K562 (cell line): ENCODE measurements at regions not wholly inside any gene's neighbourhood (a gene's known extent, or its start where the extent isn't known, plus 50 kb on each side); places are given as distances from the start of the nearest gene placed in this dataset.
A peak's percentile ranks its signal among the peaks of the same experiment; 100 is the strongest.

Source experiments
- ATAC-seq: fragments of 200-7000 bp; cut with Tn5 transposase; 3 replicates; pipeline ENCODE4 v1.9.1; 2020; ENCODE audit warnings: moderate library complexity
- BruUV-seq: library from RNA; stranded (reverse); fragments of 400-500 nt; replicated peaks from 2 replicates; lab custom pipeline; 2021; lab: Mats Ljungman, UMichigan
- CTCF ChIA-PET: fragments of 300-600 bp; formaldehyde crosslinking; extraction: SDS; loops from one replicate; lab custom pipeline; 2021; ENCODE audit warnings: low intra/inter-chr PET ratio; lab: Yijun Ruan, JAX
- POLR2A ChIA-PET: fragments of 300-600, 350-650 bp; sonication (Branson Sonifier 250); formaldehyde crosslinking; extraction: SDS; loops from one replicate; lab custom pipeline; 2021; ENCODE audit warnings: antibody characterized with exemption, inconsistent platforms; lab: Yijun Ruan, JAX
- DNase-seq, 4 experiments: peaks; one replicate each; pipeline versions ENCODE4 v3.0.0 to v3.0.0-alpha.2; 2011 to 2018; ENCODE audit warnings: low spot score in 3 of 4, mixed read lengths in 3 of 4; ENCODE audit errors: extremely low read depth in 1 of 4
- FAIRE-seq: peaks from 2 replicates; lab custom pipeline; 2011; peaks lifted over from hg19 to GRCh38; lab: Jason Lieb, UNC
- H2AFZ ChIP-seq: 2 replicates; pipeline ENCODE4 v1.6.0; 2011; ENCODE audit warnings: low read depth, low read length, control low read depth, inconsistent platforms
- H3K27ac ChIP-seq: fragments of 200-600 bp; 3 replicates; pipeline ENCODE4 v1.8.0; 2011; ENCODE audit warnings: low read depth, mild to moderate bottlenecking, control low read depth, inconsistent platforms, low read length, moderate library complexity, mixed read lengths; ENCODE audit errors: extremely low read depth
- H3K27me3 ChIP-seq, 2 experiments: fragments of 300-600 bp in 1 of 2; 2 replicates in 1 of 2; 3 replicates in 1 of 2; pipeline versions ENCODE4 v1.6.0 to v1.8.0; 2011; ENCODE audit warnings: inconsistent platforms in 2 of 2, low read length in 2 of 2, mild to moderate bottlenecking in 1 of 2, mixed read lengths in 1 of 2, moderate library complexity in 1 of 2; ENCODE audit not compliant: control insufficient read depth in 2 of 2, insufficient read depth in 2 of 2
- H3K36me3 ChIP-seq: fragments of 300-600 bp; 3 replicates; pipeline ENCODE4 v1.8.0; 2011; ENCODE audit warnings: mild to moderate bottlenecking, low read length, inconsistent platforms; ENCODE audit not compliant: control insufficient read depth, insufficient read depth
- H3K4me1 ChIP-seq, 2 experiments: fragments of 200-600 bp in 1 of 2; replicated peaks in 1 of 2; 2 replicates in 1 of 2; 3 replicates in 1 of 2; pipeline versions ENCODE4 v1.5.1 to v1.8.0; 2011; ENCODE audit warnings: inconsistent platforms in 2 of 2, low read length in 2 of 2, mild to moderate bottlenecking in 1 of 2, mixed read lengths in 1 of 2, moderate library complexity in 1 of 2; ENCODE audit not compliant: control insufficient read depth in 2 of 2, insufficient read depth in 2 of 2
- H3K4me2 ChIP-seq: 2 replicates; pipeline ENCODE4 v1.6.1; 2011; ENCODE audit warnings: low read length, control low read depth, inconsistent platforms, mixed read lengths; ENCODE audit not compliant: insufficient read depth
- H3K4me3 ChIP-seq: fragments of 200-600 bp; sonication (generic), shearing (Covaris generic); 2 replicates; pipeline ENCODE4 v1.5.1; 2016; ENCODE audit warnings: control low read depth, inconsistent platforms
- H3K79me2 ChIP-seq: fragments of 200-600 bp; 3 replicates; pipeline ENCODE4 v1.8.0; 2011; ENCODE audit warnings: low read length, inconsistent platforms; ENCODE audit not compliant: control insufficient read depth, insufficient read depth
- H3K9ac ChIP-seq, 2 experiments: 2 replicates each; pipeline versions ENCODE4 v1.6.0 to v1.6.1; 2011; ENCODE audit warnings: low read depth in 2 of 2, low read length in 2 of 2, control low read depth in 1 of 2, inconsistent platforms in 1 of 2, mild to moderate bottlenecking in 1 of 2, mixed read lengths in 1 of 2; ENCODE audit not compliant: insufficient read depth in 1 of 2
- H3K9me1 ChIP-seq: one replicate; pipeline ENCODE4 v1.6.0; 2011; ENCODE audit warnings: inconsistent platforms, mild to moderate bottlenecking, low read length, moderate library complexity; ENCODE audit not compliant: control insufficient read depth, insufficient read depth
- H3K9me3 ChIP-seq: replicated peaks from 2 replicates; pipeline ENCODE4 v1.5.1; 2011; ENCODE audit warnings: low read depth, low read length, inconsistent platforms; ENCODE audit not compliant: control insufficient read depth, insufficient read depth
- H4K20me1 ChIP-seq: replicated peaks from 2 replicates; pipeline ENCODE4 v1.6.1; 2011; ENCODE audit warnings: low read length, inconsistent platforms, mixed read lengths; ENCODE audit not compliant: control insufficient read depth, insufficient read depth
- CAMTA2 ChIP-seq: fragments of 250-450 bp; sonication (Bioruptor Pico); conservative IDR thresholded peaks from 2 replicates; pipeline ENCODE4 v1.5.1; 2022
- EHMT2 ChIP-seq: fragments of 450-650 bp; IDR thresholded peaks from 2 replicates; pipeline ENCODE4 v1.6.1; 2018; ENCODE audit warnings: antibody characterized with exemption
- FOXK2 ChIP-seq, 2 experiments: fragments of 450-650 bp; IDR thresholded peaks in 1 of 2; conservative IDR thresholded peaks in 1 of 2; 2 replicates each; pipeline ENCODE4 v1.6.1; 2016; ENCODE audit warnings: low read depth in 2 of 2, mild to moderate bottlenecking in 1 of 2
- HDAC8 ChIP-seq: fragments of 450-650 bp; IDR thresholded peaks from 2 replicates; pipeline ENCODE4 v1.6.1; 2016; ENCODE audit warnings: mild to moderate bottlenecking, missing genetic modification characterization, moderate library complexity, missing compliant biosample characterization
- KDM1A ChIP-seq, 2 experiments: fragments of 450-650 bp; IDR thresholded peaks; 2 replicates each; pipeline ENCODE4 v1.6.1; 2016; ENCODE audit warnings: mild to moderate bottlenecking in 2 of 2
- MIER1 ChIP-seq: fragments of 450-650 bp; IDR thresholded peaks from 2 replicates; pipeline ENCODE4 v1.6.1; 2016; ENCODE audit warnings: antibody characterized with exemption, mild to moderate bottlenecking, low read depth
- NR2C2 ChIP-seq, 2 experiments: fragments of 200-800 bp in 1 of 2; sonication (Bioruptor generic) in 1 of 2; sonication (generic) in 1 of 2; formaldehyde crosslinking in 1 of 2; IDR thresholded peaks; 2 replicates each; pipeline versions ENCODE4 v1.6.1 to v1.8.0; 2016 to 2022; ENCODE audit warnings: mild to moderate bottlenecking in 1 of 2, missing compliant biosample characterization in 1 of 2, missing genetic modification characterization in 1 of 2, missing genetic modification reagents in 1 of 2
- PPARD ChIP-seq: fragments of 250-450 bp; sonication (Bioruptor Pico); IDR thresholded peaks from 2 replicates; pipeline ENCODE4 v1.8.0; 2022; ENCODE audit warnings: inconsistent platforms, mild to moderate bottlenecking, moderate library complexity
- REST ChIP-seq, 2 experiments: fragments of 450-650 bp; formaldehyde crosslinking in 1 of 2; IDR thresholded peaks; 2 replicates each; pipeline versions ENCODE4 v1.4.0 to v1.6.1; 2014 to 2020; ENCODE audit warnings: mild to moderate bottlenecking in 2 of 2, borderline replicate concordance in 1 of 2, low read depth in 1 of 2
- RUNX1 ChIP-seq: sonication (generic); IDR thresholded peaks from 2 replicates; pipeline ENCODE4 v1.6.1; 2016; ENCODE audit warnings: antibody characterized with exemption, low read depth
- SRSF9 ChIP-seq: fragments of 200-400 bp; formaldehyde crosslinking; IDR thresholded peaks from 2 replicates; pipeline ENCODE4 v1.6.1; 2017; ENCODE audit warnings: low read depth, low read length, borderline replicate concordance
- YY1 ChIP-seq, 3 experiments: IDR thresholded peaks; 2 replicates each; pipeline ENCODE4 v1.6.1; 2011; ENCODE audit warnings: low read length in 2 of 3, mild to moderate bottlenecking in 2 of 3, moderate library complexity in 2 of 3, borderline replicate concordance in 1 of 3, control low read depth in 1 of 3, low read depth in 1 of 3; ENCODE audit not compliant: insufficient read depth in 3 of 3, insufficient replicate concordance in 2 of 3, control insufficient read depth in 1 of 3, insufficient read length in 1 of 3; ENCODE audit errors: extremely low read depth in 1 of 3
- ZNF561 ChIP-seq: fragments of 450-650 bp; formaldehyde crosslinking; conservative IDR thresholded peaks from 2 replicates; pipeline ENCODE4 v1.4.0; 2020; ENCODE audit warnings: mild to moderate bottlenecking, moderate library complexity
- ZNF764 ChIP-seq: fragments of 250-450 bp; sonication (Bioruptor Pico); IDR thresholded peaks from 2 replicates; pipeline ENCODE4 v1.4.0; 2020; ENCODE audit warnings: low read depth, mild to moderate bottlenecking, moderate library complexity
- WGBS: fragments of 100-300 bp; shearing (Covaris generic); methylation state at CpG from one replicate; pipeline ENCODE4 v1.1.6; 2016; ENCODE audit warnings: low coverage, mixed read lengths; ENCODE audit not compliant: insufficient coverage; ENCODE audit errors: missing lambda C conversion rate; 5-methylcytosine and 5-hydroxymethylcytosine counted together
- in situ Hi-C: fragments of 300-500 bp; cut with MboI; formaldehyde crosslinking; loops from 4 replicates; pipeline ENCODE4 v1.15.0; 2018; ENCODE audit warnings: inconsistent platforms, mixed read lengths
- intact Hi-C: fragments of 100-400 bp; cut with micrococcal nuclease; formaldehyde crosslinking; loops from 2 replicates; pipeline ENCODE4 v1.14.2; 2022

- H4K20me1 ChIP-seq: no peaks in the 10 kb centered on the region
- no peaks in the 10 kb centered on the region for H3K4me1 ChIP-seq
- no peak overlapping the region for H3K4me2 ChIP-seq
- FAIRE-seq: no peak
- no peaks in the 10 kb centered on the region for H3K36me3 ChIP-seq
- no TSS peak for BruUV-seq
- H3K27me3 ChIP-seq: peaks cover 0 to 12% of the 10 kb centered on the region in 2 experiments; a peak in 1 of 5 replicates
- ChIA-PET CTCF (no interaction called here), POLR2A (interaction anchor here (0.7 to 2.7 kb wide), 2 partner anchors 9 to 46 kb away, joined by 3 to 11 read pairs; no protein-coding TSS in a partner anchor)
- in situ Hi-C loops (no loop called here), intact Hi-C loops (no loop called here)
- WGBS: 0% methylated on average over 5 of the region's 5 CpGs
- no peaks in the 10 kb centered on the region for H3K9me3 ChIP-seq
- no peak overlapping the region for H3K27ac ChIP-seq
- no peak overlapping the region for H3K4me3 ChIP-seq
- H3K79me2 ChIP-seq: no peaks in the 10 kb centered on the region
- no peak overlapping the region for H3K9ac ChIP-seq
- H2AFZ ChIP-seq: no peak overlapping the region
- DNase-seq: no peak
- H3K9me1 ChIP-seq: no peaks in the 10 kb centered on the region
- ATAC-seq: no peak
- no peak for TF ChIP-seq PPARD (CRISPR knock-in tag)
- TF ChIP-seq KDM1A (IDR thresholded peaks at IDR 0.05): no peak
- TF ChIP-seq REST (IDR thresholded peaks at IDR 0.05; ENCODE audit: borderline replicate concordance): peak; percentile 96
- peak; percentile 73; the same call in 1 of the 2 replicates for TF ChIP-seq REST (CRISPR knock-in tag; IDR thresholded peaks at IDR 0.05; ENCODE audit: low read depth)
- no peak for TF ChIP-seq ZNF764 (CRISPR knock-in tag)
- no peak for TF ChIP-seq SRSF9
- TF ChIP-seq YY1 (IDR thresholded peaks at IDR 0.05; ENCODE audit: borderline replicate concordance in 1 of 3, control insufficient read depth in 1 of 3, extremely low read depth in 1 of 3, insufficient read depth in 3 of 3, insufficient read length in 1 of 3, insufficient replicate concordance in 2 of 3, low read depth in 1 of 3, low read length in 2 of 3): peak in 1 of 3 experiments; percentile 16
- TF ChIP-seq RUNX1: no peak
- TF ChIP-seq FOXK2 (conservative IDR thresholded peaks at IDR 0.05 in 1 of 2, IDR thresholded peaks at IDR 0.05 in 1 of 2; ENCODE audit: low read depth in 2 of 2): no peak
- TF ChIP-seq MIER1: peak; percentile 83
- no peak for TF ChIP-seq CAMTA2
- TF ChIP-seq HDAC8 (tag): no peak
- no peak for TF ChIP-seq ZNF561
- TF ChIP-seq EHMT2: peak; percentile 88
- no peak for TF ChIP-seq NR2C2 (CRISPR knock-in tag; IDR thresholded peaks at IDR 0.05)
- no peak for TF ChIP-seq NR2C2 (tag; IDR thresholded peaks at IDR 0.05)
Observed at GRCh38 chr1:30611741-30612309, 111.6 kb downstream of the MATN1 start.
